ENCODE measurements at regions not wholly inside any gene's neighbourhood (a gene's known extent, or its start where the extent isn't known, plus 50 kb on each side); places are given as distances from the start of the nearest gene placed in this dataset.
"Not testable (repeated sequence)": the region's sequence is repeated elsewhere in the genome, so short reads cannot be mapped to it uniquely, and the experiment has no call there.

DNA sequence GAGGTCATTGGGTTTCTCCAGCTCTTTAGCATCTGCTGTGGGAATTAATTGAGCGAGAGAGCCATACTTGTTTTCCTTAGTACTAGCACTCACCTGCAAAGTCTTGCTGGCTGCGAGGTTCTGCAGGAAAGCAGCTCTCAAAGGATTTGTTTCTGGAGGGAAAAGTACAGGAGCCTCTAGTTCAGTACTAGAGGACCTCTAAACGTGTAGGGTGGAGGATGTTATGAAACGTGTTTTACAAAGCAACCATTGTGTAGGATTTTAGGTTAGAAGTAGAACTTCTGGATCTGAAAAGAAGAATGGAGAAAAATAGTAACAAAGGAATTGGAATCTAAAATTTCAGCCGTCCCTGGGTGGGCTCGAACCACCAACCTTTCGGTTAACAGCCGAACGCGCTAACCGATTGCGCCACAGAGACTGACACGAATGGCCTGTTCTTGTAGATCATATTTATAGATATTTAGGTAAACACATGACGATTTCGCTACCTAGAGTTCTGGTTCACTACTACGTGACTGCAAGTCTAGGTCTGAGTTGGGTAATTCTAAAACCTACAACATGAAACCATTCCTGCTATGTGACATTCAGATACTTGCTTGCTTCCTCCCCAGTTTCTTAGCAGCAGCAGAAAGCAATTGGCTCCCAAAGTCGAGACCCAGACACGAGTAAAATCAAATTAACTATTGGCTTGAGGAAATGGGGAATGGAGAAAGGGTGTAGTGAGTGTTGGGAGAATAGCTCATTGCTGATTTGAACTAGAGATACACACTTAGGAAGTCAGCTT, 60.2 kb upstream of the CFAP126 start:
- peak; percentile 56 to 66 for DNase-seq (ENCODE audit: low read depth in 1 of 2, low spot score in 1 of 2)
- in situ Hi-C loops (cut with HindIII; ENCODE audit: low pct_unique_long_range_greater_than_20kb, low sequenced_read_pairs), result no loop called here
- no peak for TF ChIP-seq JUND (IDR thresholded peaks at IDR 0.05; ENCODE audit: low read depth)

DNA sequence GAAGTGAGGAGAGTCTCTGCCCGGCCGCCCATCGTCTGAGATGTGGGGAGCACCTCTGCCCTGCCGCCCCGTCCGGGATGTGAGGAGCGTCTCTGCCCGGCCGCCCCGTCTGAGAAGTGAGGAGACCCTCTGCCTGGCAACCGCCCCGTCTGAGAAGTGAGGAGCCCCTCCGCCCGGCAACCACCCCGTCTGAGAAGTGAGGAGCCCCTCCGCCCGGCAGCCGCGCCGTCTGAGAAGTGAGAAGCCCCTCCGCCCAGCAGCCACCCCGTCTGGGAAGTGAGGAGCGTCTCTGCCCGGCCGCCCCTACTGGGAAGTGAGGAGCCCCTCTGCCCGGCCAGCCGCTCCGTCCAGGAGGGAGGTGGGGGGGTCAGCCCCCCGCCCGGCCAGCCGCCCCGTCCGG, 55.2 kb upstream of the CFAP126 start:
- DNase-seq (ENCODE audit: low read depth in 1 of 2, low spot score in 1 of 2); in situ Hi-C loops (cut with HindIII; ENCODE audit: low pct_unique_long_range_greater_than_20kb, low sequenced_read_pairs): not testable (repeated sequence)

DNA sequence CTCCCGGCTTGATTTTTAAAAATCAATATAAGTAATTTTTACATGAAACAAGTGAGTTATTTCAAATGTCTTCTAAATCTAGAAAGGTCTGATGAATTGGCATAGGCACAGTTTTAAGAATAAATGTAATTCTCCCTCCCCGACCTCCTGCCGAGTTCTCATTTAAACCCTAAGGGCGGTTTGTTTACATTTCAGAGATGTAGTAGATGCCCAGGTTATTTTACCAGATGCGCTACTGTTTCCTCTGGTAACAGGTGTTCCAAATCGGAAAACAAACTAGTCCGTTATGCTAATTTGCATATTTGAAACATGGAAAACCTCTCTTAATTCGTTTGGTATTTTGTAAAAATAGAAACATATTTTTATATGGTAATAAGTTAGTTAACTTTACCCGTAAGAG, 53.8 kb upstream of the CFAP126 start:
- in situ Hi-C loops (cut with HindIII; ENCODE audit: low pct_unique_long_range_greater_than_20kb, low sequenced_read_pairs), result no loop called here
- no peak for DNase-seq (ENCODE audit: low read depth in 1 of 2, low spot score in 1 of 2)
- TF ChIP-seq JUND (IDR thresholded peaks at IDR 0.05; ENCODE audit: low read depth), result no peak

- in situ Hi-C loops (cut with HindIII; ENCODE audit: low pct_unique_long_range_greater_than_20kb, low sequenced_read_pairs), result no loop called here
- DNase-seq (ENCODE audit: low read depth in 1 of 2, low spot score in 1 of 2), result no peak
Measured at GRCh38 chr1:161420763-161421455, 53.2 kb upstream of the CFAP126 start.

DNA sequence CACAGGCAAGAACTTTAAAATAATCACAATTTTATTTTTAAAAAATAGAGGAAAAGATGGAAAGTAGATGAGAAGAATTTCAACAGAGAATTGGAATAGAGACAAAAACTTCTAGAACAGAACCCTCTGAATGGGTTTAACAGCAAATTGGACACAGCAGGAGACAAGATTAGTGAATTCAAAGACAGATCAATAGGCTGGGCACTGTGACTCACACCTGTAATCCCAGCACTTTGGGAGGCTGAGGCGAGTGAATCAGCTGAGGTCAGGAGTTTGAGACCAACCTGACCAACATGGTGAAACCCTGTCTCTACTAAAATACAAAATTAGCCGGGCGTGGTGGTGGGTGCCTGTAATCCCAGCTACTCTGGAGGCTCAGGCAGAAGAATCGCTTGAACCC, 49.9 kb upstream of the CFAP126 start:
- in situ Hi-C loops (cut with HindIII; ENCODE audit: low pct_unique_long_range_greater_than_20kb, low sequenced_read_pairs); DNase-seq (ENCODE audit: low read depth in 1 of 2, low spot score in 1 of 2): not testable (repeated sequence)

More at GRCh38 chr1:161420763-161421455, 53.2 kb upstream of the CFAP126 start:
- no peak for TF ChIP-seq JUND (IDR thresholded peaks at IDR 0.05; ENCODE audit: low read depth)
